Lower lobe of right lung (tissue), 2 donors: ENCODE measurements at regions not wholly inside any gene's neighbourhood (a gene's known extent, or its start where the extent isn't known, plus 50 kb on each side); places are given as distances from the start of the nearest gene placed in this dataset.

Experiments
- ATAC-seq, 2 donors: fragments of 200-7000 bp; cut with Tn5 transposase; one replicate each; pipeline ENCODE4 v1.9.1; 2020 to 2022; ENCODE audit warnings: mild to moderate bottlenecking in 2 of 2, moderate library complexity in 2 of 2
- DNase-seq: peaks from one replicate; pipeline ENCODE4 v3.0.0-alpha.2; 2020
- H3K27ac ChIP-seq: fragments of 200-600 bp; one replicate; pipeline ENCODE4 v1.8.0; 2022
- H3K27me3 ChIP-seq: fragments of 200-600 bp; one replicate; pipeline ENCODE4 v1.8.0; 2022; ENCODE audit warnings: low read depth
- H3K36me3 ChIP-seq: fragments of 200-600 bp; one replicate; pipeline ENCODE4 v1.8.0; 2022; ENCODE audit warnings: mild to moderate bottlenecking
- H3K4me1 ChIP-seq: fragments of 200-600 bp; one replicate; pipeline ENCODE4 v1.8.0; 2022
- H3K4me3 ChIP-seq: fragments of 200-600 bp; one replicate; pipeline ENCODE4 v1.8.0; 2022; ENCODE audit warnings: mild to moderate bottlenecking
- H3K9me3 ChIP-seq: fragments of 200-600 bp; one replicate; pipeline ENCODE4 v1.8.0; 2022
- CTCF ChIP-seq: fragments of 200-600 bp; IDR thresholded peaks from one replicate; pipeline ENCODE4 v1.8.0; 2022; ENCODE audit warnings: antibody characterized with exemption, mild to moderate bottlenecking
- intact Hi-C: fragments of 100-400 bp; cut with DNase I; formaldehyde crosslinking; loops from one replicate; pipeline ENCODE4 v1.11.0; 2022
- donor health status: DM: no; HTN: yes; CAD: no; lungs with severe emphysema.

GRCh38 chr10:111765216-111765615 is 418.3 kb downstream of the GPAM start:
- H3K4me1 ChIP-seq, result no peaks in the 10 kb centered on the region
- no peak overlapping the region for H3K27ac ChIP-seq
- TF ChIP-seq CTCF, result no peak
- no peak for ATAC-seq
- intact Hi-C loops, result no loop called here
- no peaks in the 10 kb centered on the region for H3K27me3 ChIP-seq
- no peak for DNase-seq
- no peaks in the 10 kb centered on the region for H3K9me3 ChIP-seq
- H3K36me3 ChIP-seq, result no peaks in the 10 kb centered on the region
- H3K4me3 ChIP-seq, result no peak overlapping the region

- intact Hi-C loops, result no loop called here
- DNase-seq, result no peak
- Histone ChIP-seq H3K27ac (no peak overlapping the region), H3K4me1 (no peaks in the 10 kb centered on the region), H3K27me3 (no peaks in the 10 kb centered on the region), H3K4me3 (no peak overlapping the region), H3K9me3 (no peaks in the 10 kb centered on the region), H3K36me3 (no peaks in the 10 kb centered on the region)
- no peak for ATAC-seq
- no peak for TF ChIP-seq CTCF
Observed at GRCh38 chr10:111766464-111766863, 417.1 kb downstream of the GPAM start.

GRCh38 chr10:111767661-111768060 is 415.9 kb downstream of the GPAM start:
- Histone ChIP-seq H3K36me3 (no peaks in the 10 kb centered on the region), H3K4me1 (no peaks in the 10 kb centered on the region), H3K27me3 (no peaks in the 10 kb centered on the region), H3K27ac (no peak overlapping the region), H3K9me3 (no peaks in the 10 kb centered on the region), H3K4me3 (no peak overlapping the region)
- ATAC-seq (no peak), DNase-seq (no peak)
- no peak for TF ChIP-seq CTCF
- intact Hi-C loops, result no loop called here

GRCh38 chr10:111773950-111774349 is 409.6 kb downstream of the GPAM start:
- ATAC-seq (no peak), DNase-seq (no peak)
- TF ChIP-seq CTCF, result no peak
- Histone ChIP-seq H3K9me3 (no peaks in the 10 kb centered on the region), H3K27me3 (no peaks in the 10 kb centered on the region), H3K27ac (no peak overlapping the region), H3K36me3 (no peaks in the 10 kb centered on the region), H3K4me3 (no peak overlapping the region), H3K4me1 (no peaks in the 10 kb centered on the region)
- intact Hi-C loops, result no loop called here

GRCh38 chr10:111774486-111774885 is 409.1 kb downstream of the GPAM start:
- H3K9me3 ChIP-seq, result no peaks in the 10 kb centered on the region
- intact Hi-C loops, result no loop called here
- H3K4me1 ChIP-seq, result no peaks in the 10 kb centered on the region
- DNase-seq (no peak), ATAC-seq (no peak)
- H3K27ac ChIP-seq, result no peak overlapping the region
- no peaks in the 10 kb centered on the region for H3K36me3 ChIP-seq
- H3K4me3 ChIP-seq, result no peak overlapping the region
- no peaks in the 10 kb centered on the region for H3K27me3 ChIP-seq
- no peak for TF ChIP-seq CTCF

- intact Hi-C loops, result no loop called here
- no peaks in the 10 kb centered on the region for H3K4me1 ChIP-seq
- H3K27me3 ChIP-seq, result no peaks in the 10 kb centered on the region
- no peak for TF ChIP-seq CTCF
- ATAC-seq, result no peak
- no peaks in the 10 kb centered on the region for H3K9me3 ChIP-seq
- no peak for DNase-seq
- H3K4me3 ChIP-seq, result no peak overlapping the region
- no peak overlapping the region for H3K27ac ChIP-seq
- no peaks in the 10 kb centered on the region for H3K36me3 ChIP-seq
Observed at GRCh38 chr10:111784436-111784835, 399.1 kb downstream of the GPAM start.
